ENCODE measurements at regions not wholly inside any gene's neighbourhood (a gene's known extent, or its start where the extent isn't known, plus 50 kb on each side); places are given as distances from the start of the nearest gene placed in this dataset.

DNA sequence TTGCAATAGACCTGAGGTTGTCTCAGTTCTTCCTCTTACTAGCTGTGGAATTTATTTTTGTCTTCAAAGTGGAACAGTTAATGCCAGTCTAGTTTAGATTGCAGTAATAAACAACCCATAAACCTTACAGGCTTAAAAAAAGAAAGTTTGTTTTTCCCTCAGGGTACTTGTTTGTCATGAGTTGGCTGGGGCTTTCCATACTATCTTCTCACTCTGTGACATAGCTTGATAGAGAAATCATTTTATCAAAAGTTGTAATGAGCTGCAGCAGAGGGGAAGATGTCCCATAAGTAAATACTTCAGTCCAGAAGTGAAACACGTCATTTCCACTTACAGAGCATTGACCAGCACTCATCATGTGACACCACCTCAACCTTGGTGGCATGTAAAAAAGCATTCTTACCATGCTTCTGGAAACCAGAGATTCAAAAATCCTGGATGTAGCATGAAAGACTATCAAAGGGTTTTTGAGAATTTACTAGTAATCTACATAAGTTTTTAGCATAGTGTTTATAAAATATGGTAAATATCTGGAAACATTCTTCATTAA, 62.8 kb upstream of the COL11A1 start:
- Histone ChIP-seq H2BK12ac (ENCODE audit: low read length) (no peak overlapping the region), H3K4me2 (ENCODE audit: low read length) (no peak overlapping the region), H3K14ac (ENCODE audit: low read length) (no peak overlapping the region), H4K91ac (ENCODE audit: low read depth, low read length) (no peak overlapping the region), H3K9ac (ENCODE audit: low read length) (no peak overlapping the region), H2AFZ (ENCODE audit: insufficient read depth, low read length, poor library complexity) (no peak overlapping the region), H3K4ac (ENCODE audit: low read depth, low read length) (no peak overlapping the region), H2BK5ac (ENCODE audit: low read depth, low read length, poor library complexity) (no peak overlapping the region), H3K18ac (ENCODE audit: low read length) (no peak overlapping the region), H3K23ac (ENCODE audit: low read length) (no peak overlapping the region), H2BK120ac (ENCODE audit: insufficient read depth, low read length, poor library complexity) (no peak overlapping the region), H3K4me1 (ENCODE audit: control insufficient read depth in 1 of 2, insufficient read depth in 2 of 2, low read length in 2 of 2) (no peaks in the 10 kb centered on the region), H3K27me3 (ENCODE audit: insufficient read depth, low read length) (no peaks in the 10 kb centered on the region), H3K9me3 (ENCODE audit: insufficient read depth, low read depth, low read length) (no peaks in the 10 kb centered on the region), H2AK5ac (ENCODE audit: low read length) (no peak overlapping the region), H3K4me3 (ENCODE audit: low read depth, low read length) (no peak overlapping the region), H3K27ac (ENCODE audit: low read depth, low read length) (no peak overlapping the region), H4K8ac (ENCODE audit: low read depth, low read length) (no peak overlapping the region), H4K12ac (ENCODE audit: low read depth, low read length) (no peak overlapping the region), H3K79me2 (ENCODE audit: control insufficient read depth, insufficient read depth, low read length, poor library complexity) (no peaks in the 10 kb centered on the region), H3K36me3 (ENCODE audit: control insufficient read depth in 1 of 2, insufficient read depth in 2 of 2, low read length in 2 of 2) (no peaks in the 10 kb centered on the region), H3K79me1 (ENCODE audit: low read length) (no peaks in the 10 kb centered on the region)
- peak; percentile 7 to 57 for DNase-seq
- no CpG with 5 or more reads among the region's 1 CpG for WGBS (ENCODE audit: extremely low coverage, insufficient coverage, insufficient read length)

DNA sequence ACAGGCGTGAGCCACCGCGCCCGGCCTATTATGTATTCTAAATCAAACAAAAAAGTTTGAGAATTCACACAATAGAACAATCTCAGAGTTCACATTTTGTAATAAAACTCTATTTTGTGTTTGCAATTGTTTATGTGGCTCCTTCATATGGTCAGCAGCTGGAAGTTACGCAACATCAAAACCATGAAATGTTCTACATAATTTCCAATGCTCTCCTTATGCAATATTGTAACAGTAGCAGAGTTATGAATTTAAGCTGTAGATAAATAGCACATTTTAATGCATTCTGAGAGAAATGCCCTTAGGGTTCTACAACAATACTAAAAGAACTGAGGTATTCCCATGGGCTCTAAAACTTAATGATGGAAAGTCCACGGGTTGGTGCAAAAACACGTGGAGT, 62.3 kb upstream of the COL11A1 start:
- no peak overlapping the region for H2AK5ac ChIP-seq (ENCODE audit: low read length)
- H2AFZ ChIP-seq (ENCODE audit: insufficient read depth, low read length, poor library complexity), result no peak overlapping the region
- no peaks in the 10 kb centered on the region for H3K4me1 ChIP-seq (ENCODE audit: control insufficient read depth in 1 of 2, insufficient read depth in 2 of 2, low read length in 2 of 2)
- no peak overlapping the region for H3K14ac ChIP-seq (ENCODE audit: low read length)
- no peak overlapping the region for H2BK12ac ChIP-seq (ENCODE audit: low read length)
- no peak overlapping the region for H3K4me2 ChIP-seq (ENCODE audit: low read length)
- no peaks in the 10 kb centered on the region for H3K79me2 ChIP-seq (ENCODE audit: control insufficient read depth, insufficient read depth, low read length, poor library complexity)
- no peak overlapping the region for H2BK5ac ChIP-seq (ENCODE audit: low read depth, low read length, poor library complexity)
- no peaks in the 10 kb centered on the region for H3K79me1 ChIP-seq (ENCODE audit: low read length)
- H4K12ac ChIP-seq (ENCODE audit: low read depth, low read length), result no peak overlapping the region
- no peaks in the 10 kb centered on the region for H3K36me3 ChIP-seq (ENCODE audit: control insufficient read depth in 1 of 2, insufficient read depth in 2 of 2, low read length in 2 of 2)
- no peak overlapping the region for H2BK120ac ChIP-seq (ENCODE audit: insufficient read depth, low read length, poor library complexity)
- H3K27me3 ChIP-seq (ENCODE audit: insufficient read depth, low read length), result no peaks in the 10 kb centered on the region
- no peak overlapping the region for H3K27ac ChIP-seq (ENCODE audit: low read depth, low read length)
- no peaks in the 10 kb centered on the region for H3K9me3 ChIP-seq (ENCODE audit: insufficient read depth, low read depth, low read length)
- H3K4ac ChIP-seq (ENCODE audit: low read depth, low read length), result no peak overlapping the region
- no peak overlapping the region for H3K4me3 ChIP-seq (ENCODE audit: low read depth, low read length)
- no peak overlapping the region for H3K18ac ChIP-seq (ENCODE audit: low read length)
- no peak overlapping the region for H3K23ac ChIP-seq (ENCODE audit: low read length)
- no CpG with 5 or more reads among the region's 7 CpGs for WGBS (ENCODE audit: extremely low coverage, insufficient coverage, insufficient read length)
- H3K9ac ChIP-seq (ENCODE audit: low read length), result no peak overlapping the region
- no peak overlapping the region for H4K8ac ChIP-seq (ENCODE audit: low read depth, low read length)
- peak in 1 of 2 donors; percentile 52 for DNase-seq
- no peak overlapping the region for H4K91ac ChIP-seq (ENCODE audit: low read depth, low read length)

DNA sequence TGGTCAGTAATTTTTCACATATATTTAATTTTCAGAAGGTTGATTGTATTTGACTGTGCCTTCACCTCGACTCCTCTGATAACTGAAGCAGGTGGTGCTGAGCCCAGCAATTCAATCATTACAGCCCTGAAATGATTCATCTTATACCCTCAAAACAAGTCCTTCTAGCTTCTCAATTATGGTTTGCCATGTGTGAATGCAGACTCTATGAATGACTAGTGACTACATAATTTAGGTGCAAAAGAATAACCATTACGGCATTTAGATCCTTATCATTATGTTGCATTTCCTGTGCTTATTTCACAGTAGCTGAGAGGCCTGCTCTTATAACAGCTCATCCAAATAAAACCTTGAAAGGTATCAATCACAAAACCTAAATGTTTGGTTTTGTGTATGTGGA, 54.0 kb upstream of the COL11A1 start:
- Histone ChIP-seq H2BK5ac (ENCODE audit: low read depth, low read length, poor library complexity) (no peak overlapping the region), H3K9ac (ENCODE audit: low read length) (no peak overlapping the region), H3K4me1 (ENCODE audit: control insufficient read depth in 1 of 2, insufficient read depth in 2 of 2, low read length in 2 of 2) (no peaks in the 10 kb centered on the region), H3K9me3 (ENCODE audit: insufficient read depth, low read depth, low read length) (no peaks in the 10 kb centered on the region), H3K27me3 (ENCODE audit: insufficient read depth, low read length) (no peaks in the 10 kb centered on the region), H4K91ac (ENCODE audit: low read depth, low read length) (no peak overlapping the region), H4K12ac (ENCODE audit: low read depth, low read length) (no peak overlapping the region), H3K23ac (ENCODE audit: low read length) (no peak overlapping the region), H3K27ac (ENCODE audit: low read depth, low read length) (no peak overlapping the region), H3K79me1 (ENCODE audit: low read length) (no peaks in the 10 kb centered on the region), H3K79me2 (ENCODE audit: control insufficient read depth, insufficient read depth, low read length, poor library complexity) (no peaks in the 10 kb centered on the region), H4K8ac (ENCODE audit: low read depth, low read length) (no peak overlapping the region), H3K14ac (ENCODE audit: low read length) (no peak overlapping the region), H3K18ac (ENCODE audit: low read length) (no peak overlapping the region), H2BK12ac (ENCODE audit: low read length) (no peak overlapping the region), H3K4me3 (ENCODE audit: low read depth, low read length) (no peak overlapping the region), H3K36me3 (ENCODE audit: control insufficient read depth in 1 of 2, insufficient read depth in 2 of 2, low read length in 2 of 2) (no peaks in the 10 kb centered on the region), H2BK120ac (ENCODE audit: insufficient read depth, low read length, poor library complexity) (no peak overlapping the region), H3K4ac (ENCODE audit: low read depth, low read length) (no peak overlapping the region), H2AK5ac (ENCODE audit: low read length) (no peak overlapping the region), H2AFZ (ENCODE audit: insufficient read depth, low read length, poor library complexity) (no peak overlapping the region), H3K4me2 (ENCODE audit: low read length) (no peak overlapping the region)
- no CpG with 5 or more reads among the region's 2 CpGs for WGBS (ENCODE audit: extremely low coverage, insufficient coverage, insufficient read length)
- DNase-seq, result peak in 1 of 2 donors; percentile 32

- no peaks in the 10 kb centered on the region for H3K27me3 ChIP-seq (ENCODE audit: insufficient read depth, low read length)
- no peak overlapping the region for H3K4ac ChIP-seq (ENCODE audit: low read depth, low read length)
- H4K8ac ChIP-seq (ENCODE audit: low read depth, low read length), result no peak overlapping the region
- H2AK5ac ChIP-seq (ENCODE audit: low read length), result no peak overlapping the region
- DNase-seq, result no peak
- H3K79me2 ChIP-seq (ENCODE audit: control insufficient read depth, insufficient read depth, low read length, poor library complexity), result no peaks in the 10 kb centered on the region
- H3K79me1 ChIP-seq (ENCODE audit: low read length), result no peaks in the 10 kb centered on the region
- no peak overlapping the region for H3K27ac ChIP-seq (ENCODE audit: low read depth, low read length)
- H3K4me1 ChIP-seq (ENCODE audit: control insufficient read depth in 1 of 2, insufficient read depth in 2 of 2, low read length in 2 of 2), result no peaks in the 10 kb centered on the region
- H3K9ac ChIP-seq (ENCODE audit: low read length), result no peak overlapping the region
- no peaks in the 10 kb centered on the region for H3K36me3 ChIP-seq (ENCODE audit: control insufficient read depth in 1 of 2, insufficient read depth in 2 of 2, low read length in 2 of 2)
- H4K12ac ChIP-seq (ENCODE audit: low read depth, low read length), result no peak overlapping the region
- no CpG with 5 or more reads among the region's 1 CpG for WGBS (ENCODE audit: extremely low coverage, insufficient coverage, insufficient read length)
- H3K14ac ChIP-seq (ENCODE audit: low read length), result no peak overlapping the region
- no peak overlapping the region for H4K91ac ChIP-seq (ENCODE audit: low read depth, low read length)
- H3K9me3 ChIP-seq (ENCODE audit: insufficient read depth, low read depth, low read length), result no peaks in the 10 kb centered on the region
- no peak overlapping the region for H2BK12ac ChIP-seq (ENCODE audit: low read length)
- no peak overlapping the region for H3K4me2 ChIP-seq (ENCODE audit: low read length)
- no peak overlapping the region for H2BK5ac ChIP-seq (ENCODE audit: low read depth, low read length, poor library complexity)
- no peak overlapping the region for H3K4me3 ChIP-seq (ENCODE audit: low read depth, low read length)
- H2AFZ ChIP-seq (ENCODE audit: insufficient read depth, low read length, poor library complexity), result no peak overlapping the region
- no peak overlapping the region for H2BK120ac ChIP-seq (ENCODE audit: insufficient read depth, low read length, poor library complexity)
- no peak overlapping the region for H3K23ac ChIP-seq (ENCODE audit: low read length)
- H3K18ac ChIP-seq (ENCODE audit: low read length), result no peak overlapping the region
Measured at GRCh38 chr1:103160281-103160680, 52.0 kb upstream of the COL11A1 start.

Data from trophoblast cell (in vitro differentiated cells and primary cell).